Activated CD4-positive, alpha-beta T cell treated with anti-CD3 and anti-CD28 coated beads, Interleukin-2, amount 10 ng/mL, durations not matched to agents 7 days and 5 days (primary cell): ENCODE measurements at regions not wholly inside any gene's neighbourhood (a gene's known extent, or its start where the extent isn't known, plus 50 kb on each side); places are given as distances from the start of the nearest gene placed in this dataset.

Experiments used
- CTCF ChIA-PET: fragments of 350-600 bp; sonication (Branson Sonifier 250); formaldehyde crosslinking; loops from one replicate; lab custom pipeline; 2021; ENCODE audit warnings: antibody characterized with exemption; lab: Charles Lee
- POLR2A ChIA-PET: fragments of 350-600 bp; sonication (Branson Sonifier 250); formaldehyde crosslinking; loops from one replicate; lab custom pipeline; 2021; ENCODE audit warnings: antibody characterized with exemption; lab: Charles Lee
- DNase-seq: peaks from one replicate; pipeline ENCODE4 v3.0.0-alpha.2; 2020
- H3K27ac Mint-ChIP-seq: one replicate; pipeline ENCODE4 v1.8.0; 2021; ENCODE audit warnings: mild to moderate bottlenecking, moderate library complexity, mixed read lengths
- H3K27me3 Mint-ChIP-seq: one replicate; pipeline ENCODE4 v1.8.0; 2021; ENCODE audit warnings: mixed read lengths
- H3K36me3 Mint-ChIP-seq: one replicate; pipeline ENCODE4 v1.8.0; 2021; ENCODE audit warnings: low read depth, mixed read lengths
- H3K4me1 Mint-ChIP-seq: one replicate; pipeline ENCODE4 v1.8.0; 2021; ENCODE audit warnings: mixed read lengths
- H3K4me3 Mint-ChIP-seq: one replicate; pipeline ENCODE4 v1.8.0; 2021; ENCODE audit warnings: mild to moderate bottlenecking, moderate library complexity, mixed read lengths
- H3K9me3 Mint-ChIP-seq: one replicate; pipeline ENCODE4 v1.8.0; 2021; ENCODE audit warnings: mixed read lengths

DNA sequence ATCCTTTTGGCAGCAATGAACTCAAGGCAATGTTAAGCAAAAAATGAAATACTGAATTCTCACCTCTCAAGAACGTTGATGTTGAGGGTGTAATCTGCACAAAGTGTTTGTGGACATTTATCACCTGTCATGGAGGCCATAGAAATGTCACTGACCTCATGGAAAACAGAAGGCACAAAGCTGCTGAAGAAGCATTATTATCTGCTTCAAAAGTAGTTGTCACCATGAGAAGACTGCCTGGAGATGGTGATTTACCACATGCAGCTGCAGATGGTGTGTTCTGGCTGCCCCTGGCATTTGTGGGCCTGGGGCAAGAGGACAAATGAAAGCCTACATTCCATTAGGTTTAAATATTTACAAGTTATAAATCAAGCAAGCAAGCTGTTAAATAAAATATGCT is 116.8 kb upstream of the RPS6KA3 start:
- CTCF ChIA-PET: interaction anchor here (0.6 kb wide), 1 partner anchor 169 kb away, joined by 4 read pairs; no protein-coding TSS in a partner anchor
- H3K4me1 Mint-ChIP-seq: peaks cover 16% of the 10 kb centered on the region
- POLR2A ChIA-PET: no interaction called here
- H3K4me3 Mint-ChIP-seq: no peak overlapping the region
- no peaks in the 10 kb centered on the region for H3K36me3 Mint-ChIP-seq
- H3K27ac Mint-ChIP-seq: no peak overlapping the region
- no peak for DNase-seq
- H3K9me3 Mint-ChIP-seq: peaks cover 4% of the 10 kb centered on the region
- H3K27me3 Mint-ChIP-seq: peaks cover 2% of the 10 kb centered on the region

DNA sequence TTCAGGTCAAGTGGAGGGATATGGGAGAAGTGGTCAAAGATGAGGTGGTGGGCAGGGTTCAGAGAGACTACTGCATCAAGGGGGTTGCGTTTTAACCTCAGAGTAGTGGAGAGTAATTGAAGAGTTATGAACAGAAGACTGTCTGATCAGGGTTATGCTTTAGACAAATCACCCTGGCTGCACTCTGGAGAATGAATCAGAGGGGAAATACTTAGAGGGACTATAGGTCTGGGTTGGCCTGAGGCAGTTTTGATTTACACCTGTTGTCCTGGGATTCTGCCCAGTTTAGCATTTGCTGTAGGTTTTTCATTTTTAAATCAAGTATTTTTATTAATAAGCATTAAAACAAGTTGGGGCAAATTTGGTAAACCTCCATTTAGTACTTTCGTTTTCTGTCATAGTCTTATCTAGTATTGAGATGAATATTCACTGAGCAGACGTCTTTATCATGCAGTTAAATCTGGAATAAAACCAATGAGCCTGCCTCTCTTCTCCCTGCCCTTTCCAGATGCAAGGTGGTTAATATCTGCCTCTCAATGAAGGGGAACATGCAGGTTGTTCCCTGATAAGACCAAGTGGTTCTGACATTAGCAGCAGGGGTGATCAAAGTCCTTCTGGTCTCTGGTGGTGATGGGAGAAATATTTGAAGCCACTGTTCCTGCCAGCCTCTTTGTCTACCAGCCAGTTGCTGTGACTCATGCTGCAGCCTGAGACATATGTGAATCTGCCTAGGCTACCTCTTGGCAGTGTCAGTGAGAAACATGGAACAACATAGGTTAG is 116.0 kb upstream of the RPS6KA3 start:
- ChIA-PET CTCF (interaction anchor here (0.6 kb wide), 1 partner anchor 169 kb away, joined by 4 read pairs; no protein-coding TSS in a partner anchor), POLR2A (no interaction called here)
- Mint-ChIP-seq H3K36me3 (no peaks in the 10 kb centered on the region), H3K27me3 (peaks cover 2% of the 10 kb centered on the region), H3K4me3 (no peak overlapping the region), H3K27ac (peak overlapping the region; percentile 62), H3K9me3 (peaks cover 4% of the 10 kb centered on the region), H3K4me1 (peaks cover 20% of the 10 kb centered on the region)
- DNase-seq: peak; percentile 8

DNA sequence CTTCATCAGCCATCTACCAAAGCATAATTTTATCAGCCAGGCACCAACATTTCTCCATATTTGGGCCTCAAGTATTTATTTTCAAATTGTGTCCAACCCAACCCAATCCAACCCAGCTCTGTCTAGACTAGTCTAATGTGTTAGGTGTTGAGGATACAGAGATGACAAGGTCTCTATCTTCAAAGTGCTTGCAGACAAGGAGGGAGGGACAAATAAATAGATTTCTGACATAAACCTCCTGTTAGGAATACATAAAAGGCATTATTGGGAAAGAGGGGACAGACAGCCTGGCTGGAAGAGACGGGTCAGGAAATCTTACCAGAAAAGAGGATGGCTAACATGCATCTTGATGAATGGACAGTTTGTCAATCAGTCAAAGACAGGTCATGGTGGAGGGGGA is 115.4 kb upstream of the RPS6KA3 start:
- POLR2A ChIA-PET: no interaction called here
- peaks cover 20% of the 10 kb centered on the region for H3K4me1 Mint-ChIP-seq
- no peaks in the 10 kb centered on the region for H3K27me3 Mint-ChIP-seq
- no peak overlapping the region for H3K4me3 Mint-ChIP-seq
- no peak overlapping the region for H3K27ac Mint-ChIP-seq
- DNase-seq: no peak
- no peaks in the 10 kb centered on the region for H3K36me3 Mint-ChIP-seq
- CTCF ChIA-PET: no interaction called here
- H3K9me3 Mint-ChIP-seq: peaks cover 6% of the 10 kb centered on the region

DNA sequence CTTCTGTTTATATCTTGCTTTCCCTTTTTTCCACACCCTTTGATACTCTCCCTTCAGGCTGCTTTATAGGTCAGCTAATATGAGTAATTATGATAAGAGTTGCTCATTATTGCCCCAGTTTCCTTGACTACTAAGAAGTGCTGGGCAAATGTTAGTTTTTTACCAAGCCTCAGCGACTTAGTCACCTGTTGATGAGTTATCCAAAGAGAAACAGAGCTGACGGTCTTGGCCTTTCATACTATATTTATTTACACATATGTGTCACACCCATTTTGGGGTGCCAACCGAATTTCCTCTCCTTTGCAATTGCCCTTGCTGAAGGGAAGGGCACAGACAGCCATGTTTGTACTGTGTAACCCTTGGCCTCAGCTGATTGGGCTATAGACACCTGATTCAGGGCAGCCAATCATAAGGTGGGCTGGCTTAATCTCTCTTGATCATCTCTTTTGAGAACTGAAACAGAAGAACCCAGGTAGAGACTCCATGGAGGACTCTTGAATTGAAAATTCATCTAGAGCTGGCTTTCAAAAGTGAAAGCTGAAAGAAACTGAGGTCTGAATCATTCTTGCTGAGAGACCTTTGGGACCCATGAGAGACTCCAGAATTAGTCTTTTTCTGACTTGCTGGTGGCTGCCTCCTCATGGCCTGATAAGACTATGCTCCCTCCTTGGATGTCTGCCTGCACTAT is 111.7 kb upstream of the RPS6KA3 start:
- no peak for DNase-seq
- no peak overlapping the region for H3K4me3 Mint-ChIP-seq
- H3K4me1 Mint-ChIP-seq: peaks cover 24% of the 10 kb centered on the region
- POLR2A ChIA-PET: no interaction called here
- H3K27me3 Mint-ChIP-seq: no peaks in the 10 kb centered on the region
- CTCF ChIA-PET: interaction anchor here (1.0 to 1.5 kb wide), 2 partner anchors 46 to 57 kb away, joined by 3 read pairs; no protein-coding TSS in a partner anchor
- H3K36me3 Mint-ChIP-seq: no peaks in the 10 kb centered on the region
- H3K27ac Mint-ChIP-seq: no peak overlapping the region
- H3K9me3 Mint-ChIP-seq: peaks cover 6% of the 10 kb centered on the region

DNA sequence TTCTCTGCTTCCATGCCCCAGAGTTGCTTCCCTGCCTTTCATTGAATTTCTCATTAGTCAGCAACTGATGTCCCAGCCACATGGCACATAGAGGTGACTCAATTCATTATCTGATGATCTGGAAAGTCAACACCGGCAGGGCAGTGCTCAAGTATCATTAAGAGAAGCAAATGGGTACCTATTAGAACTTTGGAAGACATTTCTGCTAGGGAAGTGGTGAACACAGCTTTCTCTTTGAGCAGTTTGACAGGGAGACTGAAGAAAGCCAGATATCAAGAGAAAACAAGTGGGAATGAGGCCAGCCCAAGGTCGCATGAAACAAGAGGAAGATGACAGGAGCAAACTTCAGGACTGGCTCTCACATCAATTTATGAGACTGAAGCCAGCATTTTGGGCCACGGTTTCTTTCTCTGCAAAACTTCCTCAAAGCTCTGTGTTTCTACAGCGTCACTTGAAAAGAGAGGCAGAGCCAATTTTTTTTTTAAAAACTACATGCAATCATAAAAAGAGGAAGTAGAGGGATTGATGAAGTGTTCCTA is 108.3 kb upstream of the RPS6KA3 start:
- POLR2A ChIA-PET: no interaction called here
- no peak for DNase-seq

DNA sequence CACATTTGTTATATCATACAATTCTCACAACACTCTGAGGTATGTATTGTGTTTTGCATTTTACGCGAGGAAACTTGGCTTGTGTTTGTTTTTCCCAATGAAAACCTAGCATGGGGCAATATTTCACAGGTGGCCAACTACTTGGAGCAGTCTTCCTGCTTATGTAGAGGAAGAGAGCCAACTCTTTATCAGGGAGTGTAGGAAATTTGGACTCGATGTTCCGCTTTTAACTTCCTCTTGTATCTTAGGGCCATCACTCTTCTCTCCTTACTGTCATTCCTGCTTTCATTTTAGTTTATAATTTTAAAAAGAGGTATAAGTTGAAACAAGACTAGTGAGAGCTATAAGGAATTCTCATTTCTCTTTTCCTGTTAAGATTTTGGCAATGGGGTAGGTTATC is 107.7 kb upstream of the RPS6KA3 start:
- ChIA-PET POLR2A (no interaction called here), CTCF (no interaction called here)
- Mint-ChIP-seq H3K4me1 (peaks cover 17% of the 10 kb centered on the region), H3K9me3 (peaks cover 4% of the 10 kb centered on the region), H3K27me3 (no peaks in the 10 kb centered on the region), H3K36me3 (no peaks in the 10 kb centered on the region), H3K4me3 (no peak overlapping the region), H3K27ac (no peak overlapping the region)
- no peak for DNase-seq

More for the DNA sequence above, 108.3 kb upstream of the RPS6KA3 start:
- Mint-ChIP-seq H3K27me3 (no peaks in the 10 kb centered on the region), H3K4me3 (no peak overlapping the region), H3K4me1 (peaks cover 17% of the 10 kb centered on the region), H3K27ac (peak overlapping the region; percentile 41), H3K9me3 (peaks cover 6% of the 10 kb centered on the region), H3K36me3 (no peaks in the 10 kb centered on the region)
- CTCF ChIA-PET: no interaction called here

DNA sequence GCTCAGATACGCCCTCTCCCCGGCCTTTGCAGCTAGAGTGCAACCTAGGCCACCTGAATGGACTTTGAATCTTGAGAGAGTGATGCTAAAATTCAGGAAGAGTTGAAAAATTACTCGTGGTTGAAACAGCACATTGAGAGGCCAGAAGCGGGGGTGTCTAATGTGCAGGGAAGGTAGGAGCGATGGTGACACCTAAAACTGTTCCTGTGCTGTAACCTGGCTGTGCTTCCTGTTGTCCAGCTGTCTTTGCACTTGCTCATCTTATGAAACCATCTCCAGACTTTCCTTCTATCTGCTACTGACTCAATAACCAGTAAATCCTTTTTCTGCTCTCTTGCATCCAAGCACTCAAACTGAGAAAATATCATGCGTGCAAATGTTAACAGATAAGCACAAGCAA is 106.4 kb upstream of the RPS6KA3 start:
- ChIA-PET POLR2A (no interaction called here), CTCF (interaction anchor here (0.9 kb wide), 1 partner anchor 14 kb away, joined by 3 read pairs; no protein-coding TSS in a partner anchor)
- DNase-seq: no peak

DNA sequence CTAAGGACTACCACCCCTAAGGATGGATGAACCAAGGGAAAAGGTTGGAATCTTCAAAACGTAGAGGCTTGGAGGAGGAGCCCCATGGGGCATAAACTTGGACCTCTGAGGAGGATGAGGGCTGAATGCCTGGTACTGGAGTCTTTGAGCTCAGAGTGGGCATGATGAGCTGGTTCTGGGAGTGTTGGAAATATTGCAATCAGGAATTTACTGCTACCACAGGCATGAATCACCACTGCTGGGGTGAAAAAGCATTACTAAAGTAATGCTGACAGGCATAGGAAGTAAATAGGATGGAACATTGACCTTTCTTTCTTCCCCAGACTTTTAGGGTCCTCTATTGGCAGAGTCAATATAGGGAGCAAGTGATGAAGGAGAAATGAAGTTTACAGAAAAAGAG is 105.8 kb upstream of the RPS6KA3 start:
- POLR2A ChIA-PET: no interaction called here
- H3K27me3 Mint-ChIP-seq: no peaks in the 10 kb centered on the region

More for the DNA sequence above, 106.4 kb upstream of the RPS6KA3 start:
- H3K4me3 Mint-ChIP-seq: no peak overlapping the region
- no peaks in the 10 kb centered on the region for H3K27me3 Mint-ChIP-seq
- peaks cover 9% of the 10 kb centered on the region for H3K4me1 Mint-ChIP-seq
- no peaks in the 10 kb centered on the region for H3K36me3 Mint-ChIP-seq
- peaks cover 2% of the 10 kb centered on the region for H3K9me3 Mint-ChIP-seq
- H3K27ac Mint-ChIP-seq: no peak overlapping the region

DNA sequence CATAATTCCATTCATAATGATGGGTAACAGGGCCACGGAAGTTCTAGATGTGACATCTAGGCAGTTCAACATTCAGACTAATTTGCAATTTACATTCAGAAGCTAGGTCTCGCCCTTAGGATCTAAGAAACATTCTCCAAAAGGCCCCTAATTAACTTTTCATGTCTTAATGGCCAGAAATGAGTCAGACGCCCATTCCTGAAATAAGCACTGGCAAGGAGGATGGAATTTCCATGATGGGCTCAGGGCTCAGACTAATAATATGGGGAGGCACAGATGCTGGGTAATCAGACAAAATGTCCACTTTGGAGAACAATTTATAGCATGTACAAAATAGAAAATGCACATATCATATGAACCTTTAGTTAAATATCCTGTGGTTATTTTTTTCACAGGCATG is 102.8 kb upstream of the RPS6KA3 start:
- CTCF ChIA-PET: no interaction called here

More for the DNA sequence above, 105.8 kb upstream of the RPS6KA3 start:
- peaks cover 2% of the 10 kb centered on the region for H3K9me3 Mint-ChIP-seq
- H3K4me1 Mint-ChIP-seq: peaks cover 9% of the 10 kb centered on the region
- DNase-seq: no peak
- no peak overlapping the region for H3K27ac Mint-ChIP-seq
- H3K36me3 Mint-ChIP-seq: no peaks in the 10 kb centered on the region
- CTCF ChIA-PET: interaction anchor here (0.9 kb wide), 1 partner anchor 13 kb away, joined by 3 read pairs; no protein-coding TSS in a partner anchor
- H3K4me3 Mint-ChIP-seq: no peak overlapping the region

DNA sequence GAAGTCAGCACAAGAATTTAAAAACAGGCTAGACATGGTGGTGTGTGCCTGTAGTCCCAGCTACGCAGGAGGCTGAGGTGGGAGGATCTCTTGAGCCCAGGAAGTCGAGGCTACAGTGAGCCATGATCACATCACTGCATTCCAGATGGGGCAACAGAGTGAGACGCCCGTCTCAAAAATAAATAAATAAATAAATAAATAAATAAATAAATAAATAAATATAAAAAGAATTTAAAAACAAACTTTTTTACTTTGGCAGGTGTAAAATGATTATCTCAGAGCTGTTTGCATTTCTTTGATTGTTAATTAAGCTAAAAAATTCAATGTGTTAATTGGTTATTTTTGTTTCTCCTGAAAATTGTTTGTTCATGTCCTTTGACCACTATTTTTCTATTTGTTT is 97.5 kb upstream of the RPS6KA3 start:
- POLR2A ChIA-PET: no interaction called here

More for the DNA sequence above, 102.8 kb upstream of the RPS6KA3 start:
- Mint-ChIP-seq H3K9me3 (no peaks in the 10 kb centered on the region), H3K27me3 (no peaks in the 10 kb centered on the region), H3K4me3 (no peak overlapping the region), H3K36me3 (no peaks in the 10 kb centered on the region), H3K27ac (no peak overlapping the region), H3K4me1 (peaks cover 5% of the 10 kb centered on the region)
- DNase-seq: no peak
- POLR2A ChIA-PET: no interaction called here

DNA sequence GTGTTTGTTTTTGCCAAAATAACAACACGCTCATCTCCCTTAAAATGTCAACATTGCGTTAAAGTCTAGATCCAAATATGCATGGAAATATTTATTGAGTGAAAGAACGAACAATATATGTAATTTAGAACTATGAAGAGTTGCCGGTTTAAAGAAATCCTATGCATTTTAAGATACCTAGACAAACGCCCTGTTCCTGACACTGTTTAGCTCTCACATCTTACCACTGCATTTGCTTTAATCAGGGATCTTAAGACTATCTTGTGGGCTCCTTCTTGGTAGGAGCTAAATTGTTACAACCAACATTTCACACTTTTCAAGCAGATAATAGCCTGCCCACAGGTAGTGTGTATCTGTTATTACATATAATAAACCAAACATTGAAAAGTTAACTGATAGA is 96.6 kb upstream of the RPS6KA3 start:
- POLR2A ChIA-PET: interaction anchor here (0.6 kb wide), 1 partner anchor 48 kb away, joined by 3 read pairs; no protein-coding TSS in a partner anchor
- Mint-ChIP-seq H3K27me3 (peaks cover 2% of the 10 kb centered on the region), H3K9me3 (no peaks in the 10 kb centered on the region), H3K4me3 (no peak overlapping the region), H3K4me1 (no peaks in the 10 kb centered on the region), H3K27ac (no peak overlapping the region), H3K36me3 (no peaks in the 10 kb centered on the region)
- CTCF ChIA-PET: interaction anchor here (0.9 kb wide), 1 partner anchor 14 kb away, joined by 3 read pairs; no protein-coding TSS in a partner anchor
- no peak for DNase-seq

More for the DNA sequence above, 97.5 kb upstream of the RPS6KA3 start:
- Mint-ChIP-seq H3K4me3 (no peak overlapping the region), H3K27ac (no peak overlapping the region), H3K9me3 (no peaks in the 10 kb centered on the region), H3K27me3 (peaks cover 2% of the 10 kb centered on the region), H3K36me3 (no peaks in the 10 kb centered on the region), H3K4me1 (no peaks in the 10 kb centered on the region)
- no peak for DNase-seq
- CTCF ChIA-PET: no interaction called here

DNA sequence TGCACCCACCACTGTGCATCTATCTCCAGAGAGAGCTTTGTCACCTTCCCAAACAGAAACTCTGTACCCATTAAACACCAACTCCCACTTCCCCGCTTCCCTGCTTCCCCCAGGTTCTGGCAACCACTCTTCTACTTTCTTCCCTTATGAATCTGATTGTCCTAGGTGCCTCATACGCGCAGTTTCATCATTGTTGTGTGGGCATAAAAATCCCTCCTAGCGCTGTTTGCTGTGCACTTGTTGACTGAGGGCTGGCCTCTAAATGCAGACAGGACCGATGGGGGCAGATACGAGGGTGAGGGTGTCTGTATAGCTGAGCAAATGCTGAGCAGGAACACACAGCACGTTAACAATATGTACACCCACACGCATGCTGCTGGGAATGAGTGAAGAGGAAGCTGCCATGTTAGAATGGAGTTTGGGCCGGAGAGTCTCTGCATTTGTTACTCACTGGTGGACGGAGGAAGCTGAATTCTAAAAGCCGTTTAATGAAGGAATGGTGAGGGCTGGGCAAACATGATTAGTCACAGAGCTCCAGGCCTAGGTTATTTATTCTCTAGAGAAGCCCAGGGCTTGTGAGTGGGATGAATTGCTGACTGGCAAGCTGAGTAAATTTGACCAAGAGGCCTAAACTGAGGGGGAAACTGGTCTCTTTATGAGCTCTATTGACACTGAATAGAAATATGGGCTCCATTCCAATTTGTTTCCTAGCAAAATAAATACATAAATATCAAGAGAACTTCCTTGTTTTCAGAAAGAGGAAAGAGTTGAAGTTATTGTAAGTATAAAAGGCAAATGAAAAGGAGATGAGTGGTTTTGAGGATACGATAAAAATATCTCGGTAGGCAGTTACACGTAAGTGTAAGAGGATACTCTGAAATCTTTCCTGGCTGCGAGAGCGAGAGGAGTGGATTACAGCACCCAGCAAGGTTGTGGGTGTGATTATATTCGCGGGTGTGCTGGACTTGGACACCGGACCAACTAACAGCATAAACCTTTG is 95.9 kb upstream of the RPS6KA3 start:
- H3K27me3 Mint-ChIP-seq: peaks cover 2% of the 10 kb centered on the region
- DNase-seq: no peak
- no peaks in the 10 kb centered on the region for H3K4me1 Mint-ChIP-seq
- no peak overlapping the region for H3K4me3 Mint-ChIP-seq
- no peaks in the 10 kb centered on the region for H3K9me3 Mint-ChIP-seq
- H3K27ac Mint-ChIP-seq: no peak overlapping the region
- CTCF ChIA-PET: interaction anchor here (0.9 kb wide), 1 partner anchor 15 kb away, joined by 3 read pairs; no protein-coding TSS in a partner anchor
- H3K36me3 Mint-ChIP-seq: no peaks in the 10 kb centered on the region
- POLR2A ChIA-PET: no interaction called here
